ENCODE measurements at regions not wholly inside any gene's neighbourhood (a gene's known extent, or its start where the extent isn't known, plus 50 kb on each side); places are given as distances from the start of the nearest gene placed in this dataset.
"Not testable (repeated sequence)": the region's sequence is repeated elsewhere in the genome, so short reads cannot be mapped to it uniquely, and the experiment has no call there.

GRCh38 chr4:36601864-36602495, 320.6 kb downstream of the DTHD1 start:
- DNase-seq = no peak
- H3K27me3 ChIP-seq (replicated peaks) = no peaks in the 10 kb centered on the region
- no peak for TF ChIP-seq CTCF (IDR thresholded peaks at IDR 0.05; ENCODE audit: low read depth, low read length, missing control alignments)
- no peak overlapping the region for H3K4me3 ChIP-seq (ENCODE audit: low read depth, low read length)
- no peak overlapping the region for H3K27ac ChIP-seq
- in situ Hi-C loops (cut with HindIII; ENCODE audit: low pct_ligation_motif_present, low sequenced_read_pairs) = no loop called here
- no peaks in the 10 kb centered on the region for H3K36me3 ChIP-seq (replicated peaks)

GRCh38 chr4:36609661-36610060, 328.2 kb downstream of the DTHD1 start:
- Histone ChIP-seq H3K27me3 (replicated peaks) (no peaks in the 10 kb centered on the region), H3K27ac (no peak overlapping the region), H3K4me3 (ENCODE audit: low read depth, low read length) (no peak overlapping the region), H3K36me3 (replicated peaks) (no peaks in the 10 kb centered on the region)
- no peak for DNase-seq
- TF ChIP-seq CTCF (IDR thresholded peaks at IDR 0.05; ENCODE audit: low read depth, low read length, missing control alignments) = no peak
- in situ Hi-C loops (cut with HindIII; ENCODE audit: low pct_ligation_motif_present, low sequenced_read_pairs) = no loop called here

GRCh38 chr4:36610628-36611027, 329.2 kb downstream of the DTHD1 start:
- no peak for TF ChIP-seq CTCF (IDR thresholded peaks at IDR 0.05; ENCODE audit: low read depth, low read length, missing control alignments)
- in situ Hi-C loops (cut with HindIII; ENCODE audit: low pct_ligation_motif_present, low sequenced_read_pairs) = no loop called here

GRCh38 chr4:36613142-36613541, 331.7 kb downstream of the DTHD1 start:
- in situ Hi-C loops (cut with HindIII; ENCODE audit: low pct_ligation_motif_present, low sequenced_read_pairs); DNase-seq; H3K27me3 ChIP-seq (replicated peaks); H3K27ac ChIP-seq; H3K36me3 ChIP-seq (replicated peaks); H3K4me3 ChIP-seq (ENCODE audit: low read depth, low read length): not testable (repeated sequence)

More at GRCh38 chr4:36610628-36611027, 329.2 kb downstream of the DTHD1 start:
- DNase-seq = no peak
- no peak overlapping the region for H3K27ac ChIP-seq
- no peaks in the 10 kb centered on the region for H3K27me3 ChIP-seq (replicated peaks)
- H3K36me3 ChIP-seq (replicated peaks) = no peaks in the 10 kb centered on the region
- no peak overlapping the region for H3K4me3 ChIP-seq (ENCODE audit: low read depth, low read length)

GRCh38 chr4:36614011-36614410, 332.6 kb downstream of the DTHD1 start:
- in situ Hi-C loops (cut with HindIII; ENCODE audit: low pct_ligation_motif_present, low sequenced_read_pairs) = no loop called here

GRCh38 chr4:36618102-36618501, 336.7 kb downstream of the DTHD1 start:
- no peak for TF ChIP-seq CTCF (IDR thresholded peaks at IDR 0.05; ENCODE audit: low read depth, low read length, missing control alignments)
- no peaks in the 10 kb centered on the region for H3K27me3 ChIP-seq (replicated peaks)
- no peak overlapping the region for H3K27ac ChIP-seq
- no peak overlapping the region for H3K4me3 ChIP-seq (ENCODE audit: low read depth, low read length)
- DNase-seq = no peak
- H3K36me3 ChIP-seq (replicated peaks) = no peaks in the 10 kb centered on the region
- in situ Hi-C loops (cut with HindIII; ENCODE audit: low pct_ligation_motif_present, low sequenced_read_pairs) = no loop called here

More at GRCh38 chr4:36614011-36614410, 332.6 kb downstream of the DTHD1 start:
- no peaks in the 10 kb centered on the region for H3K36me3 ChIP-seq (replicated peaks)
- no peak for TF ChIP-seq CTCF (IDR thresholded peaks at IDR 0.05; ENCODE audit: low read depth, low read length, missing control alignments)
- H3K27me3 ChIP-seq (replicated peaks) = no peaks in the 10 kb centered on the region
- H3K4me3 ChIP-seq (ENCODE audit: low read depth, low read length) = no peak overlapping the region
- no peak overlapping the region for H3K27ac ChIP-seq
- DNase-seq = no peak

All from brain microvascular endothelial cell (primary cell).